ENCODE measurements at regions not wholly inside any gene's neighbourhood (a gene's known extent, or its start where the extent isn't known, plus 50 kb on each side); places are given as distances from the start of the nearest gene placed in this dataset.

GRCh38 chr2:188922191-188922590 is 52.0 kb upstream of the COL3A1 start:
- no peak for TF ChIP-seq CTCF (IDR thresholded peaks at IDR 0.05; ENCODE audit: low read depth, low read length, missing control alignments)

More at GRCh38 chr2:188922191-188922590, 52.0 kb upstream of the COL3A1 start:
- DNase-seq (ENCODE audit: low read depth): no peak
- H3K4me3 ChIP-seq (ENCODE audit: low read depth, low read length): no peak overlapping the region

Data from GM12864 (cell line).